Chondrocyte (in vitro differentiated cells): ENCODE measurements at regions not wholly inside any gene's neighbourhood (a gene's known extent, or its start where the extent isn't known, plus 50 kb on each side); places are given as distances from the start of the nearest gene placed in this dataset.

Experiments used
- DNase-seq: peaks from one replicate; pipeline ENCODE4 v3.0.0; 2021; ENCODE audit warnings: mixed read lengths, low spot score
- H3K27ac Mint-ChIP-seq: one replicate; pipeline ENCODE4 v1.8.0; 2021; ENCODE audit warnings: mild to moderate bottlenecking, moderate library complexity, mixed read lengths; ENCODE audit not compliant: unreplicated experiment
- H3K27me3 Mint-ChIP-seq: 2 replicates; pipeline ENCODE4 v1.8.0; 2021; ENCODE audit warnings: low read depth, mixed read lengths
- H3K36me3 Mint-ChIP-seq: 2 replicates; pipeline ENCODE4 v1.8.0; 2021; ENCODE audit warnings: low read depth, mixed read lengths
- H3K4me1 Mint-ChIP-seq: 2 replicates; pipeline ENCODE4 v1.8.0; 2021; ENCODE audit warnings: low read depth, mild to moderate bottlenecking, mixed read lengths
- H3K4me3 Mint-ChIP-seq: one replicate; pipeline ENCODE4 v1.8.0; 2021; ENCODE audit warnings: mild to moderate bottlenecking, moderate library complexity, mixed read lengths; ENCODE audit not compliant: unreplicated experiment
- H3K9me3 Mint-ChIP-seq: 2 replicates; pipeline ENCODE4 v1.8.0; 2021; ENCODE audit warnings: low read depth, mixed read lengths
- TF ChIP-seq, protein P1 (sequence below): fragments of 200-600 bp; sonication (generic); IDR thresholded peaks from 2 replicates; pipeline ENCODE4 v1.5.0; 2021; ENCODE audit warnings: antibody characterized with exemption, mild to moderate bottlenecking, moderate library complexity

GRCh38 chr9:108163321-108164005 lies 673.9 kb upstream of the KLF4 start:
- no peak overlapping the region for H3K27ac Mint-ChIP-seq
- no peaks in the 10 kb centered on the region for H3K9me3 Mint-ChIP-seq
- peaks cover 2% of the 10 kb centered on the region for H3K36me3 Mint-ChIP-seq
- no peak overlapping the region for H3K4me3 Mint-ChIP-seq
- TF ChIP-seq, protein P1, sequence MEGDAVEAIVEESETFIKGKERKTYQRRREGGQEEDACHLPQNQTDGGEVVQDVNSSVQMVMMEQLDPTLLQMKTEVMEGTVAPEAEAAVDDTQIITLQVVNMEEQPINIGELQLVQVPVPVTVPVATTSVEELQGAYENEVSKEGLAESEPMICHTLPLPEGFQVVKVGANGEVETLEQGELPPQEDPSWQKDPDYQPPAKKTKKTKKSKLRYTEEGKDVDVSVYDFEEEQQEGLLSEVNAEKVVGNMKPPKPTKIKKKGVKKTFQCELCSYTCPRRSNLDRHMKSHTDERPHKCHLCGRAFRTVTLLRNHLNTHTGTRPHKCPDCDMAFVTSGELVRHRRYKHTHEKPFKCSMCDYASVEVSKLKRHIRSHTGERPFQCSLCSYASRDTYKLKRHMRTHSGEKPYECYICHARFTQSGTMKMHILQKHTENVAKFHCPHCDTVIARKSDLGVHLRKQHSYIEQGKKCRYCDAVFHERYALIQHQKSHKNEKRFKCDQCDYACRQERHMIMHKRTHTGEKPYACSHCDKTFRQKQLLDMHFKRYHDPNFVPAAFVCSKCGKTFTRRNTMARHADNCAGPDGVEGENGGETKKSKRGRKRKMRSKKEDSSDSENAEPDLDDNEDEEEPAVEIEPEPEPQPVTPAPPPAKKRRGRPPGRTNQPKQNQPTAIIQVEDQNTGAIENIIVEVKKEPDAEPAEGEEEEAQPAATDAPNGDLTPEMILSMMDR, result no peak
- H3K27me3 Mint-ChIP-seq, result peaks cover 8% of the 10 kb centered on the region
- DNase-seq, result no peak
- peaks cover 23% of the 10 kb centered on the region for H3K4me1 Mint-ChIP-seq

- TF ChIP-seq, protein P1, result no peak
Observed at GRCh38 chr9:108162664-108163063, 673.1 kb upstream of the KLF4 start.

GRCh38 chr9:108161503-108161902 lies 671.9 kb upstream of the KLF4 start:
- no peak overlapping the region for H3K4me3 Mint-ChIP-seq
- H3K9me3 Mint-ChIP-seq, result no peaks in the 10 kb centered on the region
- DNase-seq, result no peak
- no peak overlapping the region for H3K27ac Mint-ChIP-seq
- TF ChIP-seq, protein P1, result no peak
- peaks cover 24% of the 10 kb centered on the region for H3K4me1 Mint-ChIP-seq
- H3K27me3 Mint-ChIP-seq, result peaks cover 8% of the 10 kb centered on the region
- peaks cover 2% of the 10 kb centered on the region for H3K36me3 Mint-ChIP-seq

More at GRCh38 chr9:108162664-108163063, 673.1 kb upstream of the KLF4 start:
- Mint-ChIP-seq H3K4me3 (no peak overlapping the region), H3K27ac (no peak overlapping the region), H3K4me1 (peaks cover 23% of the 10 kb centered on the region), H3K9me3 (no peaks in the 10 kb centered on the region), H3K36me3 (peaks cover 2% of the 10 kb centered on the region), H3K27me3 (peaks cover 8% of the 10 kb centered on the region)
- DNase-seq, result no peak

DNA sequence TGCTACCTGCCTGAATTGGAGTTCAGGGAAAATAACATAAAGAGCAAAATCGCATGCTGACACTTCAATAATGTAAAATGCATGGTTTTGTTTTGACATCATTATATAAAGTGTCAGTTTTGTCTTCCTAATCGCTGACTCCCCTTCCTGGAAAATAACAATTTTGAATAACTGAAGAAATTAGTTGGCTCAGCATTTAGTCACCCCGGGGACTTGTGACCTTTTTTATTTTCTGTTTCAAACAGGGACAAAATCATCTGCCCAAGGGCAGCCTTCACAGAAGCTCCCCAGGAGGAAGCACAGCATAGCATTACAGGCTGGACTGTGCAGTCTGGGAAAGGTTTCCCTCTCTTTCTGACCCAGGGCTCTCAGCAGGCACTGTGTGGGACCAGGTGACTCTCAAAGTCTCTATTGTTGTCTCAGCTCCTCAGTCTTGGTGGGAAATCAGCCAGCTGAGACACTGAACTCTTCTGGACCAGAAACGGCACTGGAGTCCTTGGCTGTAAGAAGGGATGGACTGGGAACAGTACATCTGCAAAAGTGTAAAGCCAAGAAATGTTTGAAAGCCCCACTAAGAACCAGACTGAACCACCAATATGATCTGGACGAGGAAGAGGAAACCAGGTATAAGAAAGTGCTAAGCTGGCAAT lies 671.3 kb upstream of the KLF4 start:
- peaks cover 28% of the 10 kb centered on the region for H3K4me1 Mint-ChIP-seq
- peaks cover 5% of the 10 kb centered on the region for H3K27me3 Mint-ChIP-seq
- no peaks in the 10 kb centered on the region for H3K9me3 Mint-ChIP-seq
- H3K4me3 Mint-ChIP-seq, result no peak overlapping the region
- DNase-seq, result no peak
- TF ChIP-seq, protein P1, result no peak
- no peak overlapping the region for H3K27ac Mint-ChIP-seq
- peaks cover 2% of the 10 kb centered on the region for H3K36me3 Mint-ChIP-seq

GRCh38 chr9:108160039-108160438 lies 670.5 kb upstream of the KLF4 start:
- Mint-ChIP-seq H3K4me1 (peaks cover 36% of the 10 kb centered on the region), H3K9me3 (no peaks in the 10 kb centered on the region), H3K36me3 (no peaks in the 10 kb centered on the region), H3K27ac (no peak overlapping the region), H3K4me3 (no peak overlapping the region), H3K27me3 (no peaks in the 10 kb centered on the region)
- TF ChIP-seq, protein P1, result no peak
- DNase-seq, result no peak
